ENCODE measurements at regions not wholly inside any gene's neighbourhood (a gene's known extent, or its start where the extent isn't known, plus 50 kb on each side); places are given as distances from the start of the nearest gene placed in this dataset.

DNA sequence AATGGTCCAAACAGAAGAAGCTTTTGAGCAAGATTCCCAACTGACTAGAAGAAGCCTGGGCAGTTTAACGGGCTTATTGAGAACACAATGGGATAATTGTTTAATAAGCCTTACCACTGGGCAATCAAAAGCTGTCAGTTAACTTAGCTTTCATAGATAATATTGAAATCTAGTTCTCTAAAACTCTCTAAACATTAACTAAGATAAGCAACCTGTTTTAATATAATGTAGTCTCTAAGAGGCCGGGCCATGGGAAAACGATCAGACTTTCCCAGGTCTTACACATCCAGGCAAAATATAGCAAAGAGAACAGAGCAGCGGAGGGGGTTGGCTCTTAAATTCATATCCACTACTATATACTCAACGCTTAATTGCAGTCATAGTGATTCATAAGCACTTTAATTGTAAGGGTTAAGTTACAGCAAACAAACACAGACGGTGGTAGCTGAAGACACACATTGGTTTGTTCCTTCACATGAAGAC lies 128.0 kb upstream of the FAM83B start:
- TF ChIP-seq, protein P1, sequence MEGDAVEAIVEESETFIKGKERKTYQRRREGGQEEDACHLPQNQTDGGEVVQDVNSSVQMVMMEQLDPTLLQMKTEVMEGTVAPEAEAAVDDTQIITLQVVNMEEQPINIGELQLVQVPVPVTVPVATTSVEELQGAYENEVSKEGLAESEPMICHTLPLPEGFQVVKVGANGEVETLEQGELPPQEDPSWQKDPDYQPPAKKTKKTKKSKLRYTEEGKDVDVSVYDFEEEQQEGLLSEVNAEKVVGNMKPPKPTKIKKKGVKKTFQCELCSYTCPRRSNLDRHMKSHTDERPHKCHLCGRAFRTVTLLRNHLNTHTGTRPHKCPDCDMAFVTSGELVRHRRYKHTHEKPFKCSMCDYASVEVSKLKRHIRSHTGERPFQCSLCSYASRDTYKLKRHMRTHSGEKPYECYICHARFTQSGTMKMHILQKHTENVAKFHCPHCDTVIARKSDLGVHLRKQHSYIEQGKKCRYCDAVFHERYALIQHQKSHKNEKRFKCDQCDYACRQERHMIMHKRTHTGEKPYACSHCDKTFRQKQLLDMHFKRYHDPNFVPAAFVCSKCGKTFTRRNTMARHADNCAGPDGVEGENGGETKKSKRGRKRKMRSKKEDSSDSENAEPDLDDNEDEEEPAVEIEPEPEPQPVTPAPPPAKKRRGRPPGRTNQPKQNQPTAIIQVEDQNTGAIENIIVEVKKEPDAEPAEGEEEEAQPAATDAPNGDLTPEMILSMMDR (conservative IDR thresholded peaks at IDR 0.05; ENCODE audit: low read depth, low read length): no peak
- H3K4me3 ChIP-seq (ENCODE audit: low read depth, low read length): no peak overlapping the region
- no peak for DNase-seq (ENCODE audit: low read depth)

DNA sequence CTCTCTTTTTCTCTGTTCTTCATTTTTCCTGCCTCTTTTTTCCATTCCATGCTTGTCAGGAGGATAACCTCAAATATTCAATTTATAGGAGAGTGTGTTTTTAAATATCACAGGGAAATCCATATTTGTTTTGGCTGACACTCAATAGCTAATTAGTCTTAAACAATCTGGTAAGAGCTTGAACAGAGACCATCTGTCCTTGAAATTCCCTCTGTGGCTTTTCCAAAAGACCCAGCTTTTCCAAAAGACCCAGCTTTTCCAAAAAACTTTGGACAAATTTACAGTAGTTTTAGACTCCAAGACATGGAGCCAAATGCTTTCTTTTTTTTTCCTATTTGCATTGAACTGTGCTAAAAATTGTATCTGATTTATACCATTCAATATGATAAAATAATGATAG lies 127.4 kb upstream of the FAM83B start:
- no peak for DNase-seq (ENCODE audit: low read depth)
- TF ChIP-seq, protein P1 (conservative IDR thresholded peaks at IDR 0.05; ENCODE audit: low read depth, low read length): no peak
- H3K4me3 ChIP-seq (ENCODE audit: low read depth, low read length): no peak overlapping the region

DNA sequence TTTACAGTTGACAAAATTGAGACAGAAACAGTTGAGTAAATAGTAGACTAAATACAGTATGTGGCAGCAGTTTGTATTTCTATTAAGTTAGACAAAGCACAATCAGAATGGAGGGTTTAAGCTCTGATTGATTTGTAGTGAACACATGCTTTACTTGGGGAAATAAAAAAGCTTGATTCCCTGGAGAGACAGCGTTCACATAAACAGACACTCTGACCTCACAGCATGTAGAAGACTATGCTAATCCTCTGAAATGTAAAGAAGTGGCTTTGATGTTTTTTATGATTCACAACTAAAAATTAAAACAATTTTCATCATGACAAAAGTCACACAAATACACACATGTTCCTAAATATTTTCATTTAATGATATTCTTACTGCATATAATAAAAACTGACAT lies 126.9 kb upstream of the FAM83B start:
- no peak overlapping the region for H3K4me3 ChIP-seq (ENCODE audit: low read depth, low read length)
- TF ChIP-seq, protein P1 (conservative IDR thresholded peaks at IDR 0.05; ENCODE audit: low read depth, low read length): no peak
- DNase-seq (ENCODE audit: low read depth): peak; percentile 23

DNA sequence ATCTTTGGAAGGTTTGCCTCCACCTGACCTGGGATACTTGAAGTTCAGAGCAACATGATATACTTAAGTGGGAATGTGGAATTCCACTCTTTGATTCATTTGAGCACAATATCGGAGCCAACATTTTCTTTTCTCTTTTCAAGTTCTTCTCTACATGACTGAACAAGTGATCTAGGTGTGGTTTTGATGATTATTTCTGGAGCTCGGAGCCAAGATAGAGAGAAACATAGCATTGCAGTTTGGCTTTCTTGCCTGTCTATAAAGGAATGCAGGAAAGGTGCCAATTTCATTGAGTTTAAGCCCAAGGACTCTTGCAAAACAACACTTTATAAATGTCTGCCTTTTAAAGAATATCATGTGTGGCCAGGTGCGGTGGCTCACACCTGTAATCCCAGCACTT lies 124.2 kb upstream of the FAM83B start:
- TF ChIP-seq, protein P1 (conservative IDR thresholded peaks at IDR 0.05; ENCODE audit: low read depth, low read length): no peak
- peak; percentile 52 for DNase-seq (ENCODE audit: low read depth)
- no peak overlapping the region for H3K4me3 ChIP-seq (ENCODE audit: low read depth, low read length)

DNA sequence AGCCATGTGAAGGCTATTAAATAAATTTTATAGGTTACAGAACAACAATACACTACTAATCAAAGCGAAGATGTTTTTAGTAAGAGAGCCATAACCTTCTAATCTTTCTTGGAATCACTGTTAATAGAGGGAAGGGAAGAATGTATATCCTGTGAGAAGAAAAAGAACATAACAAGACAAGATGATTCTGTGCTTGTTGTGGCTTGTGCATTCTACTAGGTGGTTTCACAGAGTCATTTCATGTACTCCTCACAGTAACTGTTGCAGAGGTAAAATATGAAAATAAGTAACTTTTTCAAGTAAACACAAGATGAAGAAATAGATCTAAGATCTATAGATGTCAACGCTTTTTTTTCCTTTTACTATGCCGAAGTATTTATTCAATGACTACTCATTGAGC lies 116.9 kb upstream of the FAM83B start:
- no peak overlapping the region for H3K4me3 ChIP-seq (ENCODE audit: low read depth, low read length)
- DNase-seq (ENCODE audit: low read depth): no peak
- TF ChIP-seq, protein P1 (conservative IDR thresholded peaks at IDR 0.05; ENCODE audit: low read depth, low read length): no peak

DNA sequence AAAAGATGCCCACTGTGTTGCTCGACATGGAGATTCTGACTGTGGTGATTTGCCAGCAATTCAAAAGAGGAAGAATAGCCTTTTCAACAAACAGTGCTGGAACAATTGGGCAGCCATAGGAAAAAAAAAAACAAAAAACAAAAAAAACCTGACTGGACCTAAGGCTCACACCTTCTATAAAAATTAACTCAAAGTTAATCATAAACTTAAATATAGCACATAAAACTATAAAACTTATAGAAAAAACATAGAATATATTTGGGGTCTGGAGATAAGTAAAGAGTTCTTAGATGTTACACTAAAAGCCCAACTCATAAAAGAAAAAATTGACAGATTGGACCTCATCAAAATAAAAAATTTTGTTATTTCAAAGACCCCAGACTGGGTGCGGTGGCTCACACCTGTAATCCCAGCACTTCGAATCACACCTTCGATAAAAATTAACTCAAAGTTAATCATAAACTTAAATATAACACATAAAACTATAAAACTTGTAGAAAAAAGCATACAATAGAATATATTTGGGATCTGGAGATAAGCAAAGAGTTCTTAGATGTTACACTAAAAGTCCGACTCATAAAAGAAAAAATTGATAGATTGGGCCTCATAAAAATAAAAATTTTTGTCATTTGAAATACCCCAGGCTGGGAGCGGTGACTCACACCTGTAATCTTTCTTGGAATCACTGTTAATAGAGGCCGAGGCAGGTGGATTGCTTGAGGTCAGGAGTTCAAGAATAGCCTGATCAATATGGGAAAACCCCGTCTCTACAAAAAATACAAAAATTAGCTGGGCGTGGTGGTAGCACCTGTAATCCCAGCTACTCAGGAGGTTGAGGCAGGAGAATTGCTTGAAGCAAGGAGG lies 115.6 kb upstream of the FAM83B start:
- TF ChIP-seq, protein P1 (conservative IDR thresholded peaks at IDR 0.05; ENCODE audit: low read depth, low read length): no peak
- H3K4me3 ChIP-seq (ENCODE audit: low read depth, low read length): no peak overlapping the region
- DNase-seq (ENCODE audit: low read depth): no peak

DNA sequence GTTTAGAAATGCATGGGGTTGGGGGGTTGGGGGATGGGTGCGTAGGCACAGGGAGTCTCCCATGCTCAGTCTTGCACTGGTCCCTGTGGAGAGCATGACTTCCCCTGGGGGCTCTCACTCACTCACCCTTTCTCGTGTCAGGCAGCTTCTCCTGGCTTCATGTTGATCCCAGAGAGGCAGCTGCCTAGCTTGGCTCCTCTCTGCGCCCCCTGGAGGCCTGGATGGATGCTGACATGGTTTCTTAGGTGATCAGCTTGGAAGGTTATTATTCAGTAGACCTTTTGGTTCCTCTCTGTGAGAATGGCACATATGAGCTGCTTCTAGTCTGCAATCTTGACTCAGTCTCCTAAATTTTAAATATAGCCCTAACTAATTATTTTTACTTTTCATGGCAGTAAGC lies 109.3 kb upstream of the FAM83B start:
- no peak for DNase-seq (ENCODE audit: low read depth)
- TF ChIP-seq, protein P1 (conservative IDR thresholded peaks at IDR 0.05; ENCODE audit: low read depth, low read length): peak; percentile 38
- no peak overlapping the region for H3K4me3 ChIP-seq (ENCODE audit: low read depth, low read length)

Data from choroid plexus epithelial cell (primary cell).